Subcutaneous abdominal adipose tissue (tissue), 5 donors: ENCODE measurements at regions not wholly inside any gene's neighbourhood (a gene's known extent, or its start where the extent isn't known, plus 50 kb on each side); places are given as distances from the start of the nearest gene placed in this dataset.
A peak's percentile ranks its signal among the peaks of the same experiment; 100 is the strongest.

ENCODE experiments used
- H3K27ac ChIP-seq: one replicate; pipeline ENCODE4 v1.7.0; 2013; ENCODE audit warnings: low read depth, mild to moderate bottlenecking, inconsistent platforms, low read length, moderate library complexity
- H3K27me3 ChIP-seq, 5 donors: one replicate each; pipeline ENCODE4 v1.7.0; 2013; ENCODE audit warnings: low read length in 5 of 5, inconsistent platforms in 1 of 5; ENCODE audit not compliant: control insufficient read depth in 5 of 5, insufficient read depth in 4 of 5
- H3K36me3 ChIP-seq, 5 donors: one replicate each; pipeline ENCODE4 v1.7.0; 2013; ENCODE audit warnings: low read length in 5 of 5; ENCODE audit not compliant: control insufficient read depth in 5 of 5, insufficient read depth in 5 of 5
- H3K4me1 ChIP-seq, 5 donors: one replicate each; pipeline ENCODE4 v1.7.0; 2013; ENCODE audit warnings: low read length in 5 of 5, mild to moderate bottlenecking in 3 of 5, moderate library complexity in 1 of 5; ENCODE audit not compliant: control insufficient read depth in 5 of 5, insufficient read depth in 5 of 5
- H3K4me3 ChIP-seq, 5 donors: one replicate each; pipeline ENCODE4 v1.7.0; 2013; ENCODE audit warnings: low read length in 5 of 5, low read depth in 1 of 5
- H3K9ac ChIP-seq, 5 donors: one replicate each; pipeline ENCODE4 v1.7.0; 2013; ENCODE audit warnings: low read length in 5 of 5, mild to moderate bottlenecking in 4 of 5, moderate library complexity in 3 of 5
- H3K9me3 ChIP-seq, 5 donors: one replicate each; pipeline ENCODE4 v1.7.0; 2013; ENCODE audit warnings: low read length in 5 of 5; ENCODE audit not compliant: control insufficient read depth in 5 of 5
- donor health status: healthy.
- donor health status: healthy.
- donor health status: healthy.
- donor health status: healthy.
- donor health status: healthy.

DNA sequence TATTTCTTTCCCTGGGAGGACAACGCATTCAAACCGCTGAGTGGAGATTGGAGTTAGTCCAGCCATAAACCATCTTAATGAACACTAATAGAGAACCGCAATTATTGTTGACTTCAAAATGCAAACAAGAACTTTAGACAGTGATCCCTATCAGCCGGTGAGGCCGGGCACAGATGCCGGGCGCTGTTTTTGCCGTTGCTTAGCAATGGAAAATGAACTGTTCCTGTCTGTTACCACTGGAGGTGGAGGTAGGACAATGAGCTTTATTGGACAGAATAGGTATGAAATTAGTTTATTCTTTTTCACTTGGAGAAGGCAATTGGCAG lies 216.8 kb downstream of the TTC8 start:
- no peaks in the 10 kb centered on the region for H3K36me3 ChIP-seq
- no peaks in the 10 kb centered on the region for H3K27me3 ChIP-seq
- H3K9ac ChIP-seq = peak overlapping the region in 3 of 5 donors; percentile 46 to 69 (median 64)
- peak overlapping the region in 4 of 5 donors; percentile 46 to 66 (median 62) for H3K4me3 ChIP-seq
- peaks cover 7 to 19% (median 14%) of the 10 kb centered on the region in 5 donors for H3K4me1 ChIP-seq
- peak overlapping the region; percentile 91 for H3K27ac ChIP-seq
- H3K9me3 ChIP-seq = peaks cover 0 to 5% (median 0%) of the 10 kb centered on the region in 5 donors

DNA sequence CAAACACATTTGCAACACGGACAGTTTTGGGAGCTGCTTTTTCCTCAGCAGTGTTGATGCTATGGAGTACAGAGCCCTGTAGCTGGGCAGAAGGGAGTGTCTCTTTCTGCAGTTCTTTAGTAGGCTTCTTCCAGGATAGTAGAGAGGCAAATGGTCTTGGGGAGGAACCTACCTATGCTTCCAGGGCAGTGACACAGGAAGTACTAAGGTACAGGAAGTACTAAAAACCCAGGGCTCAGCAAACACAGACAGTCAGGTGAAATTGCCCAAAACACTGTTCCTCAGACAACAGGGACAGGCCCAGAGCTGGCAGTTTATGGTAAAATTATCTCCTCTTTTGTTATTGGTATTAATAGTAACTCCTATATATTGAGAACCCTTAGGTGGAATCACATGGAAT lies 217.6 kb downstream of the TTC8 start:
- H3K9me3 ChIP-seq = peaks cover 0 to 5% (median 0%) of the 10 kb centered on the region in 5 donors
- H3K27me3 ChIP-seq = no peaks in the 10 kb centered on the region
- no peak overlapping the region for H3K9ac ChIP-seq
- no peak overlapping the region for H3K4me3 ChIP-seq
- peaks cover 7 to 19% (median 14%) of the 10 kb centered on the region in 5 donors for H3K4me1 ChIP-seq
- H3K36me3 ChIP-seq = no peaks in the 10 kb centered on the region
- peak overlapping the region; percentile 91 for H3K27ac ChIP-seq

DNA sequence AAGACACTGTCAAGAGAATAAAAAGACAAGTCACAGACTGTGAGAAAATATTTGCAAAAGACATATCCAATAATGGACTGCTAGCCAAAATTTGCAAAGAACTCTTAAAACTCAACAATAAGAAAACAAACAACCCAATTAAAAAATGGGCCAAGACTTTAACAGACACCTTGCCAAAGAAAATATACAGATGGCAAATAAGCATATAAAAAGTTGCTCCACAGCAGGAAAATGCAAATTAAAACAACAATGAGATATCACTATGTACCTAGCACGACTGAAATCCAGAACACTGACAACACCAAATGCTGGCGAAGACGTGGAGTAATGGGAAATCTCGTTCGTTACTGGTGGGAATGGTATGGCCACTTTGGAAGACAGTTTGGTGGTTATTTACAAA lies 228.9 kb downstream of the TTC8 start:
- Histone ChIP-seq H3K4me3 (no peak overlapping the region), H3K4me1 (no peaks in the 10 kb centered on the region), H3K27me3 (no peaks in the 10 kb centered on the region), H3K9me3 (peaks cover 0 to 3% (median 0%) of the 10 kb centered on the region in 5 donors), H3K36me3 (no peaks in the 10 kb centered on the region), H3K27ac (no peak overlapping the region), H3K9ac (no peak overlapping the region)

GRCh38 chr14:89056394-89056793 lies 231.9 kb downstream of the TTC8 start:
- peaks cover 0 to 4% (median 0%) of the 10 kb centered on the region in 5 donors for H3K4me1 ChIP-seq
- no peak overlapping the region for H3K27ac ChIP-seq
- H3K9ac ChIP-seq = no peak overlapping the region
- no peaks in the 10 kb centered on the region for H3K27me3 ChIP-seq
- no peaks in the 10 kb centered on the region for H3K36me3 ChIP-seq
- H3K9me3 ChIP-seq = peaks cover 0 to 3% (median 0%) of the 10 kb centered on the region in 5 donors
- no peak overlapping the region for H3K4me3 ChIP-seq

DNA sequence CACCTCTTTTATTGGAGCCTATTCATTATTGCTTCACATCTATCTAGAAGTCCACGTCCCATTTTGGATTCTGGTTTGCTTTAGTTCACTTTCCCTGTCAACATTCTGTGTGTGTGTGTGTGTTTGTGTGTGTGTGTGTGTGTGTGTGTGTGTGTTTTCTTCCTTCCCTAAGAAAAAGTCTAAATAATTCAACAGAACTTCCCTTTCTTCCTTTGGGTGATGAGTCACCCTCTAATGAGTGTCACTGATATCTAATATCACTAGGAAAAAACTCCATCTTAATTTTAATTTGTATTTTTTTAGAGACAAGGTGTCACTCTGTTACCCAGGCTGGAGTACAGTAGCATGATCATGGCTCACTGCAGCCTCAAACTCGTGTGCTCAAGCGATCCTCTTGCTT lies 234.2 kb downstream of the TTC8 start:
- H3K4me1 ChIP-seq = peaks cover 0 to 13% (median 6%) of the 10 kb centered on the region in 5 donors
- H3K4me3 ChIP-seq = no peak overlapping the region
- H3K36me3 ChIP-seq = no peaks in the 10 kb centered on the region
- no peaks in the 10 kb centered on the region for H3K27me3 ChIP-seq
- H3K9me3 ChIP-seq = peaks cover 0 to 3% (median 0%) of the 10 kb centered on the region in 5 donors
- no peak overlapping the region for H3K9ac ChIP-seq
- no peak overlapping the region for H3K27ac ChIP-seq

DNA sequence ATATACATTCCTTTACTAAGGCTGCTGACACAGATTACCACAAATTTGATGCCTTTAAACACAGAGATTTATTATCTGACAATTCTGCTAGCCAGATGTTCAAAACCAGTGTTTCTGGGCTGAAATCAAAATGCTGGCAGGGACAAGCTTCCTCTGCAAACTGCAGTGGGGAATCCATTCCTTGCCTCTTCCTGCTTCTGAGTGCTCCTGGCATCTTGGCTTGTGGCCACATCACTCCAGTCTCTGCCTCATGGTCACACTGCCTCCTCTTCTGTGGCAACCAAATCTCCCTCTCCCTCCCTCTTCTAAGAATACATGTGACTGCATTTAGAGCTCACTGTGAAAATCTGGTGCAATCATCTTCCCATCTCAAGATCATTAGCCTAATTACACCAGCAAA lies 235.7 kb downstream of the TTC8 start:
- Histone ChIP-seq H3K4me1 (peaks cover 0 to 13% (median 6%) of the 10 kb centered on the region in 5 donors), H3K4me3 (no peak overlapping the region), H3K9me3 (peaks cover 0 to 3% (median 0%) of the 10 kb centered on the region in 5 donors), H3K36me3 (no peaks in the 10 kb centered on the region), H3K27me3 (no peaks in the 10 kb centered on the region), H3K27ac (no peak overlapping the region), H3K9ac (no peak overlapping the region)

DNA sequence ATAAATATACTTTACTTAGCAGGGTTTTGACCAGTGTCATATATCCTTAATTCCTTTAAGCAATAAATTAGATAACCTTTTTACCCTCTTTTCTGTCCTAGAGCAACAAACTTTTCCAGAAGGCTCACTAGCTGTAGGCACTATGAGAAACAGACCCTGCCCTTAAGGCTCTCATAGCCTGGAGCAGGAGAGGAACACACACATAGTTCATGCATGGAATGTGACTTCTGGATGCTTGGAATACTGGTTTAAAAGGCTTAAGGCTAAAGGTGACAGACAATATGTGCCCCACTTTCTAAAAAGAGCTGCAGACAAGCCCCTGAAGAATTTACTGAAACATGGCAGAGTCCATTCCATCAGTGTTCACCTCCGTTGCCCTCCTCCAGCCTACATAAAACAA lies 237.2 kb downstream of the TTC8 start:
- peaks cover 0 to 3% (median 0%) of the 10 kb centered on the region in 5 donors for H3K9me3 ChIP-seq
- no peaks in the 10 kb centered on the region for H3K36me3 ChIP-seq
- no peak overlapping the region for H3K27ac ChIP-seq
- H3K4me1 ChIP-seq = peaks cover 0 to 13% (median 6%) of the 10 kb centered on the region in 5 donors
- H3K4me3 ChIP-seq = no peak overlapping the region
- H3K27me3 ChIP-seq = no peaks in the 10 kb centered on the region
- H3K9ac ChIP-seq = no peak overlapping the region

GRCh38 chr14:89065879-89066278 lies 241.4 kb downstream of the TTC8 start:
- Histone ChIP-seq H3K27ac (no peak overlapping the region), H3K4me1 (peaks cover 0 to 13% (median 6%) of the 10 kb centered on the region in 5 donors), H3K9ac (no peak overlapping the region), H3K4me3 (no peak overlapping the region), H3K36me3 (no peaks in the 10 kb centered on the region), H3K9me3 (peaks cover 0 to 1% (median 0%) of the 10 kb centered on the region in 5 donors), H3K27me3 (no peaks in the 10 kb centered on the region)

DNA sequence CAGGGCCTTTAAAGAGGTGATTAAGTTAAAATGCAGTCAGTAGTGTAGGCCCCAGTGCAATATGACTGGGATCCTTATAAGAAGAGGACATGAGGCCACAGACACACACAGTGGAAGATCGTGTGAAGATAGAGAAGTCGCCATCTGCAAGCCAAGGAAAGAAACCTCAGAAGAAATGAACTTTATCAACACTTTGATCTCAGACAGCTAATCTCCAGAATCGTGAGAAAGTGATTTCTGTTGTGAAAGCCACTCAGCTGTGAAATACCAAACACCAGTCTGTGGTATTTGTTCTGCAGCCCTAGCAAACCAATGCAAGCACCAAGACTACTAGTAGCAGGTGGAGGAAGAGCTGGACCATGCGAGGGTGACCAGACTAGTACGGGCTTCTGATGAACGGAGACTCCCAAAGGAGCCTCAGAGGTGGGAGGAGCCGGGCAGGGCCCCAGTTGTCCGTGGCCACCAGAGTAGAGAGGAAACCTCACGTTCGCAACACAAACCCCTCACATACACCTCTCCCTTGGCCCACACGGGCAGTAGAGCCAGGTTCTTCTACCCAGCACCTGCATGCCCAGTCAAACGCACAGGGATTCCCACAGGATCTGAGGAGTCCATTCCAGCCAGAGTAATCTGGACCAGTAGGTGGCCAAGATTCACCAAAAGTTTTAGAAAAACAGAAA lies 243.0 kb downstream of the TTC8 start:
- H3K27me3 ChIP-seq = no peaks in the 10 kb centered on the region
- H3K9ac ChIP-seq = no peak overlapping the region
- H3K4me3 ChIP-seq = no peak overlapping the region
- H3K9me3 ChIP-seq = peaks cover 0 to 2% (median 0%) of the 10 kb centered on the region in 5 donors
- H3K27ac ChIP-seq = no peak overlapping the region
- H3K36me3 ChIP-seq = no peaks in the 10 kb centered on the region
- H3K4me1 ChIP-seq = no peaks in the 10 kb centered on the region

DNA sequence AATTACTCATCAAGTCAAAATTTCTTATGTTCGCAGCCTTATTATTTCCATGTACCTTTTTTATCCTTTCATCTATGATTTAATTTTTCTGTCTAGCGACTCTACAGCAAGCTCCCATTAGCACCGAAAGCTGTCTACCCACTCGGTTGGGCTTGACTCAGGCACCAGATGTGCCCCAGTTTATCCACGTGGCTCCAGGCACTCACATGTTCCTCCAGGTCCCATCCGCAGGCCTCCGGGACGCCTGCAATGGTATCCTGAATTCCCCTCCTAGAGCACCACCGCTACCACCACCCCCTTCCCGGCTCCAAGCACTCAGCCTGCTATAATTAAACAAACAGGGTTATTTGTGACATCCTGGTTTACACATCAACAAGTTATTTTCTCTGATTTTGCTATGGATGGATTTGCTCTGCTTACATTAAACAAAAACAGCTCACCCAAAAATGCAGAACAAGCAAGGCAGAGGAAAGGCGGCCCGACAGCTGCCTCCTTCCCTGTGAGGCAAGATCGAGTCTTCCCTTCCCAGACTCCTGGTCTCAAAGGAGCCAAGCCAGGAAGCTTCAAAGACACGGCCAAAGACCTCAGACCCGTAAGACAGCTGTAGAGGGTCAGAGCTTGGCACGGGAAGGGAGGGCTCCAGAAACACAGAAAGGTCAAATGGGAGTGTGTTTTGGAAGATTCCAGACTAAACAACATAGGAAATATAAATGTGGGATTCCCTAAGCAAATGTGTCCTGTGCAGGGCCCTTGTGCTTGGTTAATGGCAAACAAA lies 253.8 kb downstream of the TTC8 start:
- no peak overlapping the region for H3K27ac ChIP-seq
- no peak overlapping the region for H3K9ac ChIP-seq
- no peaks in the 10 kb centered on the region for H3K27me3 ChIP-seq
- H3K36me3 ChIP-seq = no peaks in the 10 kb centered on the region
- no peak overlapping the region for H3K4me3 ChIP-seq
- no peaks in the 10 kb centered on the region for H3K4me1 ChIP-seq
- no peaks in the 10 kb centered on the region for H3K9me3 ChIP-seq
